Mammary epithelial cell (primary cell): ENCODE measurements at regions not wholly inside any gene's neighbourhood (a gene's known extent, or its start where the extent isn't known, plus 50 kb on each side); places are given as distances from the start of the nearest gene placed in this dataset.

Experiments
- EZH2 ChIP-seq: IDR thresholded peaks from 2 replicates; pipeline ENCODE4 v1.6.1; 2012; ENCODE audit warnings: low read length, inconsistent platforms, borderline replicate concordance
- TF ChIP-seq, protein P1 (sequence below), 2 donors: IDR thresholded peaks in 1 of 2; conservative IDR thresholded peaks in 1 of 2; 2 replicates each; pipeline ENCODE4 v1.5.1; 2011 to 2012; ENCODE audit warnings: inconsistent platforms in 2 of 2, low read length in 2 of 2, mild to moderate bottlenecking in 2 of 2, control low read depth in 1 of 2, low read depth in 1 of 2; ENCODE audit not compliant: insufficient read depth in 1 of 2; ENCODE audit errors: extremely low read depth in 1 of 2

DNA sequence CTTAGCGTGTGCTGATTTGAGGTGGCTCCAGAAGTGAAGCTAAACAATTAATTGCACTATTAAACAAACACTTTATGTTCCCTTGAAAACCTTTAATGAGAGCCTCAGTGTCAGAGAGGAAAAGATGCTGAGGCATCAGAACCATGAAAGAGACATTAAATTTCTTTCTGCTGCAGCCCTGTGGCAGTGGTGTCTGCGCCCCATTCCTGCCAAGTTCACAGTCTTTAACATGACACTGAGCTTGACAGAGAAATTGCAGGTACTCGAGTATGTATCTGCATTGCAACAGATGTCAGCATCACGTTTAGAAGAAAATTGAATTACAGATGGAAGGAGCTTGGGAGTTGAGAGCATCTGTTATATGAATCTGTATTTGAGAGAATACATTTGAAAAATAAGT is 111.3 kb upstream of the CREB1 start:
- TF ChIP-seq, protein P1, sequence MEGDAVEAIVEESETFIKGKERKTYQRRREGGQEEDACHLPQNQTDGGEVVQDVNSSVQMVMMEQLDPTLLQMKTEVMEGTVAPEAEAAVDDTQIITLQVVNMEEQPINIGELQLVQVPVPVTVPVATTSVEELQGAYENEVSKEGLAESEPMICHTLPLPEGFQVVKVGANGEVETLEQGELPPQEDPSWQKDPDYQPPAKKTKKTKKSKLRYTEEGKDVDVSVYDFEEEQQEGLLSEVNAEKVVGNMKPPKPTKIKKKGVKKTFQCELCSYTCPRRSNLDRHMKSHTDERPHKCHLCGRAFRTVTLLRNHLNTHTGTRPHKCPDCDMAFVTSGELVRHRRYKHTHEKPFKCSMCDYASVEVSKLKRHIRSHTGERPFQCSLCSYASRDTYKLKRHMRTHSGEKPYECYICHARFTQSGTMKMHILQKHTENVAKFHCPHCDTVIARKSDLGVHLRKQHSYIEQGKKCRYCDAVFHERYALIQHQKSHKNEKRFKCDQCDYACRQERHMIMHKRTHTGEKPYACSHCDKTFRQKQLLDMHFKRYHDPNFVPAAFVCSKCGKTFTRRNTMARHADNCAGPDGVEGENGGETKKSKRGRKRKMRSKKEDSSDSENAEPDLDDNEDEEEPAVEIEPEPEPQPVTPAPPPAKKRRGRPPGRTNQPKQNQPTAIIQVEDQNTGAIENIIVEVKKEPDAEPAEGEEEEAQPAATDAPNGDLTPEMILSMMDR (conservative IDR thresholded peaks at IDR 0.05 in 1 of 2, IDR thresholded peaks at IDR 0.05 in 1 of 2; ENCODE audit: extremely low read depth in 1 of 2, insufficient read depth in 1 of 2, low read depth in 1 of 2, low read length in 2 of 2): no peak
- no peak for TF ChIP-seq EZH2
